Osteocyte (in vitro differentiated cells): ENCODE measurements at regions not wholly inside any gene's neighbourhood (a gene's known extent, or its start where the extent isn't known, plus 50 kb on each side); places are given as distances from the start of the nearest gene placed in this dataset.
"Not testable (repeated sequence)": the region's sequence is repeated elsewhere in the genome, so short reads cannot be mapped to it uniquely, and the experiment has no call there.

Experiments used
- DNase-seq: peaks from one replicate; pipeline ENCODE4 v3.0.0; 2021; ENCODE audit warnings: mixed read lengths; ENCODE audit not compliant: unreplicated experiment; ENCODE audit errors: extremely low spot score
- H3K27ac Mint-ChIP-seq: one replicate; pipeline ENCODE4 v1.8.0; 2021; ENCODE audit warnings: mild to moderate bottlenecking, mixed read lengths; ENCODE audit not compliant: unreplicated experiment
- H3K27me3 Mint-ChIP-seq: one replicate; pipeline ENCODE4 v1.8.0; 2021; ENCODE audit warnings: mixed read lengths; ENCODE audit not compliant: unreplicated experiment
- H3K36me3 Mint-ChIP-seq: one replicate; pipeline ENCODE4 v1.8.0; 2021; ENCODE audit warnings: mixed read lengths; ENCODE audit not compliant: unreplicated experiment
- H3K4me1 Mint-ChIP-seq: one replicate; pipeline ENCODE4 v1.8.0; 2021; ENCODE audit warnings: mixed read lengths; ENCODE audit not compliant: unreplicated experiment
- H3K4me3 Mint-ChIP-seq: one replicate; pipeline ENCODE4 v1.8.0; 2021; ENCODE audit warnings: mild to moderate bottlenecking, moderate library complexity, mixed read lengths; ENCODE audit not compliant: unreplicated experiment
- H3K9me3 Mint-ChIP-seq: one replicate; pipeline ENCODE4 v1.8.0; 2021; ENCODE audit warnings: mixed read lengths; ENCODE audit not compliant: unreplicated experiment
- TF ChIP-seq, protein P1 (sequence below): fragments of 200-600 bp; sonication (generic); IDR thresholded peaks from 2 replicates; pipeline ENCODE4 v1.5.0; 2021; ENCODE audit warnings: antibody characterized with exemption, mild to moderate bottlenecking, moderate library complexity

DNA sequence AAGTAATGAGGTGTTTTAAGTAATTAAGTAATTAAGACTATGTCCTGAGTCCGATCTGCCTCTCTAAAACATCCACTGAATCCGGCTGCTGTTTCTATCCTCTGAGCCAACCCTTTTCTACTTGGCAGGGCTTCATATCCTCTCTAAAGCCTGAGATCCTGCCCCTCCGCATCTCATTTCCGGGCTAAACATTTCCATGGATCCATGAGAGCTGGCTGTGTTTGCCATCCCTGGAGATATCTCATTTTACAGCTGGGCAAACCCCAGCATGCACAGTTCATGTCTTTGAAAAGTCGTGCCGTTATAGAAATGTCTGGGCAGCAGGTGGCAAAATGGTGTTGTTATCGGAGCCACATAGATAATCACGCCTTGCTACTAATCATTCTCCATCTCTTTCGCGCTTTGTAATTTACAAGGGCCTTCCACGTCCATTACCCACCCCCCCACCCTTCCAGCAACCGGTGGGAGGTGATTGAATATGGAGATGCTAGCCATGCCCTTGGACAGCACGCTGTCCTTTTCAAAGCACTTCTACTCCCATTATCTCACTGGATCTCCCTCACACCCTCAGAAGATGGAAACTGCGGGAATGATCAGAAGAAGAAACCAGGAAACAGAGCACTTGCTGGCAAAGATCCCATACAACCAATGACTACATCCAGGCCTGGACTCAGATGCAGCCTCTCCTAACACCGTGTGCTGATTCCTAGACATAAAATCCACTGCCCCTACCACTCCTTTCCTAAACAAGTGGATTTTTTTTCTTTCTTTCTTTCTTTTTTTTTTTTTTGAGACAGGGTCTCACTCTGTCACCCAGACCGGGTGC is 1189.2 kb downstream of the TYW1 start:
- TF ChIP-seq, protein P1, sequence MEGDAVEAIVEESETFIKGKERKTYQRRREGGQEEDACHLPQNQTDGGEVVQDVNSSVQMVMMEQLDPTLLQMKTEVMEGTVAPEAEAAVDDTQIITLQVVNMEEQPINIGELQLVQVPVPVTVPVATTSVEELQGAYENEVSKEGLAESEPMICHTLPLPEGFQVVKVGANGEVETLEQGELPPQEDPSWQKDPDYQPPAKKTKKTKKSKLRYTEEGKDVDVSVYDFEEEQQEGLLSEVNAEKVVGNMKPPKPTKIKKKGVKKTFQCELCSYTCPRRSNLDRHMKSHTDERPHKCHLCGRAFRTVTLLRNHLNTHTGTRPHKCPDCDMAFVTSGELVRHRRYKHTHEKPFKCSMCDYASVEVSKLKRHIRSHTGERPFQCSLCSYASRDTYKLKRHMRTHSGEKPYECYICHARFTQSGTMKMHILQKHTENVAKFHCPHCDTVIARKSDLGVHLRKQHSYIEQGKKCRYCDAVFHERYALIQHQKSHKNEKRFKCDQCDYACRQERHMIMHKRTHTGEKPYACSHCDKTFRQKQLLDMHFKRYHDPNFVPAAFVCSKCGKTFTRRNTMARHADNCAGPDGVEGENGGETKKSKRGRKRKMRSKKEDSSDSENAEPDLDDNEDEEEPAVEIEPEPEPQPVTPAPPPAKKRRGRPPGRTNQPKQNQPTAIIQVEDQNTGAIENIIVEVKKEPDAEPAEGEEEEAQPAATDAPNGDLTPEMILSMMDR, result no peak
- H3K27ac Mint-ChIP-seq, result no peak overlapping the region
- no peak overlapping the region for H3K4me3 Mint-ChIP-seq

DNA sequence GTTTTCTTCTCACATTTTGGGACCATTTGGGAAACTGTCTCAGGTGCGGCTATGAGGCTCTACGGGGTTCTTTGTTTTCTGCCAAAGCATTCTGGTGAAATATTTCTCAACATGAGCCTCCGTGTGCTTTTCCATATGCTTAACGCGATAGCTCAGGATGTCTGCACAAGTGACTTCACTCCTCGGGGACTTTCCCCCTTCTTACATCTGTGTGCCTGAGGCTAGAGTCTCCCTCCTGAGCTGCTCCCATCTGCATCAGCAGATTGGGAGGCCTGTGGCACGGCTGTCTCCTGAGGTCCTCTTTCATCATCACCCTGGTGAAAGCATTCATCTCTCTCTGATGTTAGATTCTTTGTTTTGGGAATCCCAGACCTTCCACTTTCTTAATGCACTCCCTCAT is 1190.9 kb downstream of the TYW1 start:
- DNase-seq, result no peak
- TF ChIP-seq, protein P1, result no peak
- no peaks in the 10 kb centered on the region for H3K9me3 Mint-ChIP-seq
- no peak overlapping the region for H3K27ac Mint-ChIP-seq
- H3K36me3 Mint-ChIP-seq, result no peaks in the 10 kb centered on the region
- H3K27me3 Mint-ChIP-seq, result no peaks in the 10 kb centered on the region
- H3K4me3 Mint-ChIP-seq, result no peak overlapping the region
- no peaks in the 10 kb centered on the region for H3K4me1 Mint-ChIP-seq

More for the DNA sequence above, 1189.2 kb downstream of the TYW1 start:
- no peaks in the 10 kb centered on the region for H3K4me1 Mint-ChIP-seq
- H3K9me3 Mint-ChIP-seq, result no peaks in the 10 kb centered on the region
- no peak for DNase-seq
- no peaks in the 10 kb centered on the region for H3K27me3 Mint-ChIP-seq
- no peaks in the 10 kb centered on the region for H3K36me3 Mint-ChIP-seq

DNA sequence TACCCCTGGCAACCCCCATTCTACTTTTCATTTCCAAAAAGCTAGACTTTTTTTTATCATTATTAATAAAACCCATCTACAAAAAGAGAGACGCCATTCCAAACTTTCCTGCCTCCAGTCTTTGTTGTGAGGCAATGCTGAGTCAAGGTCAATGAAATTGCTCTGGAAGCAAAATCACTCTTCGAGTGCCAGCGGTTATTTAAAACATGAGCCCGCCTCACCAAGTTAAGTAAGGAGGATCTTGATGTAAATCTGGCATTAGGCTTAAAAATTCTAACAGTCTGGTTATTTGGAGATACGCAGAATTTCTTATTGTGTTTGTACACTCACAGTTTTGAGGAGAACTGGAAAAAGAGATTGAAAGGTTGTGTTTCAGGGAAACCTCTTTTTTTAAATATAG is 1196.3 kb downstream of the TYW1 start:
- H3K9me3 Mint-ChIP-seq, result peaks cover 12% of the 10 kb centered on the region
- no peak overlapping the region for H3K4me3 Mint-ChIP-seq
- no peaks in the 10 kb centered on the region for H3K4me1 Mint-ChIP-seq
- DNase-seq, result no peak
- H3K27me3 Mint-ChIP-seq, result no peaks in the 10 kb centered on the region
- no peaks in the 10 kb centered on the region for H3K36me3 Mint-ChIP-seq
- TF ChIP-seq, protein P1, result no peak
- no peak overlapping the region for H3K27ac Mint-ChIP-seq

DNA sequence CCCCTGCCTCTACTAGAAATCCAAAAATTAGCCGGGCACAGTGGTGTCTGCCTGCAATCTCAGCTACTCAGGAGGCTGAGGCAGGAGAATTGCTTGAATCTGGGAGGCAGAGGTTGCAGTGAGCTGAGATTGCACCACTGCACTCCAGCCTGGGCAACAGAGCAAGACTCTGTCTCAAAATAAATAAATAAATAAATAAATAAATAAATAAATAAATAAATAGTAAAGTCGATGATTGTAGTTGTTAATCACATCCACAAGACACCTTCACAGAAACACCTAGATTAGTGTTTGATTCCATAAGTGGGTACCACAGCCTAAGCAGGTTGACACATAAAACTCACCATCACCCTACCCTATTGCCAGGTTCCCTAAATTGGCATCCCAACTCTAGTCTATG is 1199.0 kb downstream of the TYW1 start:
- not testable (repeated sequence) for H3K36me3 Mint-ChIP-seq, DNase-seq, H3K4me3 Mint-ChIP-seq, H3K27ac Mint-ChIP-seq, H3K4me1 Mint-ChIP-seq, H3K27me3 Mint-ChIP-seq
- peaks cover 12% of the 10 kb centered on the region for H3K9me3 Mint-ChIP-seq

DNA sequence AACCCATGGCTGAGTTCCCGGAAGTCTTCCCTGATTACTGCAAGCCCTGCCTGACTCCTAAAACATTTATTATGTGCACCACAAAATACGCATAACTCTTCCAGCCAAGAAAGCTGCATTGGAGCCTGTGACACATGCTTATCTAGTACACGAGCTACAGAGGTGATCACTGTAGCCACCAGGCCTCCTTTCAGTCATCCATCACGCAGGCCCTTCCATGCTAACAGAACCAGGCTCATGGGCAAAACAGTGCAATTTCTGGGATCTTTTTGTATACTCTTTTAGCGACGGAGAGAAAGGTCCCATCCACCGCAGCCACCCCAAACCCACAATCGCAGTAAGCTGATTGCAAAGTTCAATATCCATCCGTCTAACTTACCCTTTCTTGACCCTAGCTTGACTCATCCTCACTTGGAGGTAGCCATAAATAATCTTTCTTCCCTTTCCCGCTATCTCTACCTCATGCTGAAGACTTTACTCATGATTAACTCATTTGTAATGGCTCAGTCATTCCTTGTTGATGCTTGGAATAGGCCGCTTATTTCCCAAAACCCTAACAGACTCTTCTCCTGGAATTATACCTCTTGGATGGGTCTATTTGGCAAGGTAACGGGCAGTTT is 1203.5 kb downstream of the TYW1 start:
- Mint-ChIP-seq H3K36me3 (no peaks in the 10 kb centered on the region), H3K27me3 (no peaks in the 10 kb centered on the region), H3K9me3 (peaks cover 20% of the 10 kb centered on the region), H3K4me3 (no peak overlapping the region), H3K4me1 (no peaks in the 10 kb centered on the region), H3K27ac (no peak overlapping the region)
- no peak for DNase-seq
- TF ChIP-seq, protein P1, result no peak
